Bronchial epithelial cell (primary cell): ENCODE measurements at regions not wholly inside any gene's neighbourhood (a gene's known extent, or its start where the extent isn't known, plus 50 kb on each side); places are given as distances from the start of the nearest gene placed in this dataset.

Source experiments
- DNase-seq: peaks from one replicate; pipeline ENCODE4 v3.0.0-alpha.2; 2010; ENCODE audit warnings: low read depth
- FAIRE-seq: peaks from 2 replicates; lab custom pipeline; 2011; peaks lifted over from hg19 to GRCh38; lab: Jason Lieb, UNC
- H3K27me3 ChIP-seq: 2 replicates; pipeline ENCODE4 v1.5.1; 2011; ENCODE audit warnings: low read length; ENCODE audit not compliant: control insufficient read depth, insufficient read depth
- H3K36me3 ChIP-seq: 2 replicates; pipeline ENCODE4 v1.5.1; 2011; ENCODE audit warnings: low read length; ENCODE audit not compliant: control insufficient read depth, insufficient read depth
- H3K4me3 ChIP-seq: 2 replicates; pipeline ENCODE4 v1.5.1; 2011; ENCODE audit warnings: mild to moderate bottlenecking, low read depth, low read length, control low read depth
- TF ChIP-seq, protein P1 (sequence below): IDR thresholded peaks from 2 replicates; pipeline ENCODE4 v1.5.1; 2011; ENCODE audit warnings: mild to moderate bottlenecking, moderate library complexity, low read length, control low read depth, inconsistent platforms; ENCODE audit not compliant: insufficient read depth, severe bottlenecking

DNA sequence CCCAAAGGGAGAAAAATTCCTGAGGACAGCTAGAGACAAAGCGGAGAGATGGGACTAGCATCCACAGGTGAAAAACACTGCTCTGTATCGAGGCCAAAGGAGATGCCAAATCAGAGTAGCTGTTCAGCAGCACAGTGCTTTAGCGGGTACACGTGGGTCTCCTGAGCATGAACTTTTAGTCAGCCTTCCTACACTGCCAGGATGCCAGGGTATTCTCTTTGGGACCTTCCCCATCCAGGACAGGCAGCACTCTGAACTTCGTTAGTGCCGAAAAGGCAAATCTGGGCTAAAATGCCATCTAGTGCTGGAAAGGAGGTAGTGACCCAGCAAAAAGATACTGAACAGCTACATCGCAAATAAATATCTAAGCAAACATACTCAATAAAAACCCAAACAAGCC is 64.9 kb downstream of the C6orf58 start:
- no peak for FAIRE-seq

More for the DNA sequence above, 64.9 kb downstream of the C6orf58 start:
- Histone ChIP-seq H3K4me3 (no peak overlapping the region), H3K27me3 (peaks cover 5% of the 10 kb centered on the region), H3K36me3 (no peaks in the 10 kb centered on the region)
- TF ChIP-seq, protein P1, sequence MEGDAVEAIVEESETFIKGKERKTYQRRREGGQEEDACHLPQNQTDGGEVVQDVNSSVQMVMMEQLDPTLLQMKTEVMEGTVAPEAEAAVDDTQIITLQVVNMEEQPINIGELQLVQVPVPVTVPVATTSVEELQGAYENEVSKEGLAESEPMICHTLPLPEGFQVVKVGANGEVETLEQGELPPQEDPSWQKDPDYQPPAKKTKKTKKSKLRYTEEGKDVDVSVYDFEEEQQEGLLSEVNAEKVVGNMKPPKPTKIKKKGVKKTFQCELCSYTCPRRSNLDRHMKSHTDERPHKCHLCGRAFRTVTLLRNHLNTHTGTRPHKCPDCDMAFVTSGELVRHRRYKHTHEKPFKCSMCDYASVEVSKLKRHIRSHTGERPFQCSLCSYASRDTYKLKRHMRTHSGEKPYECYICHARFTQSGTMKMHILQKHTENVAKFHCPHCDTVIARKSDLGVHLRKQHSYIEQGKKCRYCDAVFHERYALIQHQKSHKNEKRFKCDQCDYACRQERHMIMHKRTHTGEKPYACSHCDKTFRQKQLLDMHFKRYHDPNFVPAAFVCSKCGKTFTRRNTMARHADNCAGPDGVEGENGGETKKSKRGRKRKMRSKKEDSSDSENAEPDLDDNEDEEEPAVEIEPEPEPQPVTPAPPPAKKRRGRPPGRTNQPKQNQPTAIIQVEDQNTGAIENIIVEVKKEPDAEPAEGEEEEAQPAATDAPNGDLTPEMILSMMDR = peak; percentile 71
- DNase-seq = peak; percentile 43
